Activated gamma-delta T cell treated with anti-CD3 and anti-CD28 coated beads, Interleukin-2, amount 50 U/mL, for 16 hours (primary cell): ENCODE measurements at regions not wholly inside any gene's neighbourhood (a gene's known extent, or its start where the extent isn't known, plus 50 kb on each side); places are given as distances from the start of the nearest gene placed in this dataset.
"Not testable (repeated sequence)": the region's sequence is repeated elsewhere in the genome, so short reads cannot be mapped to it uniquely, and the experiment has no call there.

Experiments
- DNase-seq: peaks from one replicate; pipeline ENCODE4 v3.0.0-alpha.2; 2020; ENCODE audit warnings: low read depth

GRCh38 chr7:106713452-106713851 is 52.5 kb upstream of the CCDC71L start:
- DNase-seq = not testable (repeated sequence)

GRCh38 chr7:106714590-106715442 is 53.9 kb upstream of the CCDC71L start:
- not testable (repeated sequence) for DNase-seq

- DNase-seq = no peak
These were observed 54.8 kb upstream of the CCDC71L start for GRCh38 chr7:106715730-106716129.

GRCh38 chr7:106717254-106717954 is 56.4 kb upstream of the CCDC71L start:
- DNase-seq = no peak

- DNase-seq = peak; percentile 63
These were observed 57.3 kb upstream of the CCDC71L start for GRCh38 chr7:106717955-106718871.

- no peak for DNase-seq
These were observed 59.7 kb upstream of the CCDC71L start for GRCh38 chr7:106720641-106721040.

GRCh38 chr7:106721816-106722785 is 61.1 kb upstream of the CCDC71L start:
- no peak for DNase-seq

GRCh38 chr7:106723398-106723797 is 62.4 kb upstream of the CCDC71L start:
- DNase-seq = no peak

GRCh38 chr7:106729720-106730385 is 68.9 kb upstream of the CCDC71L start:
- no peak for DNase-seq

- no peak for DNase-seq
These were observed 70.2 kb upstream of the CCDC71L start for GRCh38 chr7:106731187-106731586.

- DNase-seq = no peak
These were observed 70.9 kb upstream of the CCDC71L start for GRCh38 chr7:106731646-106732444.

GRCh38 chr7:106735637-106736036 is 74.7 kb upstream of the CCDC71L start:
- DNase-seq = no peak

- no peak for DNase-seq
These were observed 75.2 kb upstream of the CCDC71L start for GRCh38 chr7:106736123-106736507.

- peak; percentile 30 for DNase-seq
These were observed 75.7 kb upstream of the CCDC71L start for GRCh38 chr7:106736508-106737201.

GRCh38 chr7:106737202-106737562 is 76.2 kb upstream of the CCDC71L start:
- no peak for DNase-seq

GRCh38 chr7:106740806-106741205 is 79.8 kb upstream of the CCDC71L start:
- no peak for DNase-seq

- no peak for DNase-seq
These were observed 83.7 kb upstream of the CCDC71L start for GRCh38 chr7:106744563-106745091.

- not testable (repeated sequence) for DNase-seq
These were observed 86.3 kb upstream of the CCDC71L start for GRCh38 chr7:106747301-106747700.

GRCh38 chr7:106747804-106748203 is 86.8 kb upstream of the CCDC71L start:
- no peak for DNase-seq
